HAP-1 (cell line): ENCODE measurements at regions not wholly inside any gene's neighbourhood (a gene's known extent, or its start where the extent isn't known, plus 50 kb on each side); places are given as distances from the start of the nearest gene placed in this dataset.

Experiments used
- DNase-seq, 2 experiments: peaks; one replicate each; pipeline ENCODE4 v3.0.0-alpha.2; 2016 to 2020; ENCODE audit warnings: low spot score in 2 of 2
- H3K27me3 ChIP-seq: fragments of 250-450 bp; sonication (Bioruptor Pico); 2 replicates; pipeline ENCODE4 v1.5.1; 2020; ENCODE audit warnings: low read depth, mild to moderate bottlenecking, moderate library complexity
- H3K36me3 ChIP-seq: fragments of 250-450 bp; sonication (Bioruptor Pico); replicated peaks from 2 replicates; pipeline ENCODE4 v1.5.1; 2020; ENCODE audit warnings: mild to moderate bottlenecking
- H3K4me1 ChIP-seq: fragments of 250-450 bp; sonication (Bioruptor Pico); 2 replicates; pipeline ENCODE4 v1.5.1; 2020; ENCODE audit warnings: mild to moderate bottlenecking
- H3K4me3 ChIP-seq: fragments of 250-450 bp; sonication (Bioruptor Pico); 2 replicates; pipeline ENCODE4 v1.5.1; 2020; ENCODE audit warnings: mild to moderate bottlenecking, moderate library complexity
- H3K9me3 ChIP-seq: fragments of 250-450 bp; sonication (Bioruptor Pico); 2 replicates; pipeline ENCODE4 v1.5.1; 2020; ENCODE audit warnings: mild to moderate bottlenecking, moderate library complexity
- in situ Hi-C: fragments of 300-500 bp; cut with MboI; formaldehyde crosslinking; loops from 3 replicates; pipeline ENCODE4 v1.14.3; 2020; ENCODE audit warnings: low sequenced_read_pairs, inconsistent platforms, mixed read lengths

DNA sequence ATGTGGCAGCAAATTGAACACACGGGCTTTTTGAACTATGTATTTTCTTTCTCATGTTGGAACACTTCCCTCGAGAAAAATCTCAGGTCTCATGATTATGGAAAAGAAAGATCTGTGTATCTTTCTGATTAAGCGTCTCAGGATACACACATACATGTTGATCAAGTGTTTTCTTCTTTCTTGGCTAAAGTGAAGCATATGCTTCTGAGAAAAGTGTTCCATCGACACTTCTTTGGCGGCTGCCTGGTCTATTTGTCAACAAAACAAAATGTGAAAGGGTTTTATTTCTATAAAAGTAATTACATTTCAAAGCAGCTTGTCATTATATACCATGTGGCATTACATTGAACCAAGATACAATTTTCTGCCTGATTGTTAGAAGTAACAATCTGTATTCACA is 157.5 kb downstream of the DLEU7 start:
- H3K36me3 ChIP-seq: no peaks in the 10 kb centered on the region
- no peaks in the 10 kb centered on the region for H3K27me3 ChIP-seq
- peaks cover 10% of the 10 kb centered on the region for H3K4me1 ChIP-seq
- no peaks in the 10 kb centered on the region for H3K9me3 ChIP-seq
- in situ Hi-C loops: no loop called here
- no peak overlapping the region for H3K4me3 ChIP-seq
- DNase-seq: no peak

DNA sequence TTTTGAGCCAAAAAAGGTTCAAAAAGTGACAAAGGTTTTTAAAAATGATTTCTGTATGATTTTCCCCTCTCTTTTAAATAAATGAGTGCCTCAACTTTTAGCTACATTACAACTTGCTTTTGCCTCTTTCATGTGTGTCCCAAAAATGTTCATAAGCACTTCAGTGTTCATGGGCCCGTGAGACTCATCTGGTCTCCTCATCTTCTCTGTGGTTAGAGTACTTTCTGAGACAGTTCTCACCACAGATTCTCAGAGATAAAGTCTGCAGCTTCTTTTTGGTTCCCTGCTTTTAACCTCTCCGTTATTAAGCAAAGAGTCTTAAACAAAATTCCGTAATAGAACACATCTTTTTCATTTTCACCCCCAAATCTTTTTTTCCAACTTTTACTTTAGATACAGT is 156.9 kb downstream of the DLEU7 start:
- H3K9me3 ChIP-seq: no peaks in the 10 kb centered on the region
- no peak for DNase-seq
- in situ Hi-C loops: no loop called here

DNA sequence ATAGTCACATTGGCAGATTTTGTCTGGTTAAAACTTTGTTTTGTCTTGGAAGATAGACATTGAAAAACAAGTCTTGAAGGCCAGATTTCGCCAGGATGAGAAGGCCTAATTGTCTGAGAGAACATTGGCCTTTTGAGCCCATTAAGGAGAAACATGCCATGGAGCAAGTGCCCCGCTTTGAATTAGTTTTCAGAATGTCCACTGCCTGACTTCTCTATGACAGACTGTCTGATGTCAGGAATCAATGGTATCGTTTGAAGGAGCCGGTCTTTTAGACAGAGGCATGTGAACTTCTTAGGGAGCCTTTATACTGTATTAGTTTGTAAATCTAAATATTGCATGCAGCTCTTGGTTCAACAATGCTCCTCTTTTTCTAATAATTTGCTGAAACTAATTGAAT is 155.9 kb downstream of the DLEU7 start:
- in situ Hi-C loops: no loop called here
- Histone ChIP-seq H3K4me1 (peaks cover 10% of the 10 kb centered on the region), H3K27me3 (no peaks in the 10 kb centered on the region), H3K4me3 (no peak overlapping the region), H3K36me3 (no peaks in the 10 kb centered on the region), H3K9me3 (no peaks in the 10 kb centered on the region)
- DNase-seq: no peak

More for the DNA sequence above, 156.9 kb downstream of the DLEU7 start:
- Histone ChIP-seq H3K4me3 (no peak overlapping the region), H3K36me3 (no peaks in the 10 kb centered on the region), H3K4me1 (peaks cover 10% of the 10 kb centered on the region), H3K27me3 (no peaks in the 10 kb centered on the region)

DNA sequence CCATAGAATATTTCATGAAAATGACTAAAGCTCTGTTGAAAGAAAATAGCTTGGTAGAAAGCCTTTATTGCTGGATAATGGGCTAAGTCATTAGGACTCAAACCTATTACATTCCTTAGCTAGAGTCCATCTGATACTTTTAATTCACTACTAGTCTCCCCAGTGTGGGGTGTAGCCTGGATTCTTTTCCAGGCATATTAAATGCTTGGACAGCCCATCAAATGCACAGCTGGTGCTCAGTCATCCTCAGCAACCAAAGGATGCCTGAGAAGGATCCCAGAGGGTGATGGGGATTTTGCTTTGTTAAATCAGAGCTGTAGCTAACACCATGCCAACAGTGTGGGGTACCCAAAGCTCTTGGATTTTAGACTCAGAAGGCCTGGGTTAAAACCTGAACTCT is 153.5 kb downstream of the DLEU7 start:
- Histone ChIP-seq H3K9me3 (no peaks in the 10 kb centered on the region), H3K4me1 (peaks cover 10% of the 10 kb centered on the region), H3K27me3 (no peaks in the 10 kb centered on the region), H3K36me3 (no peaks in the 10 kb centered on the region), H3K4me3 (no peak overlapping the region)
- no peak for DNase-seq
- in situ Hi-C loops: no loop called here

DNA sequence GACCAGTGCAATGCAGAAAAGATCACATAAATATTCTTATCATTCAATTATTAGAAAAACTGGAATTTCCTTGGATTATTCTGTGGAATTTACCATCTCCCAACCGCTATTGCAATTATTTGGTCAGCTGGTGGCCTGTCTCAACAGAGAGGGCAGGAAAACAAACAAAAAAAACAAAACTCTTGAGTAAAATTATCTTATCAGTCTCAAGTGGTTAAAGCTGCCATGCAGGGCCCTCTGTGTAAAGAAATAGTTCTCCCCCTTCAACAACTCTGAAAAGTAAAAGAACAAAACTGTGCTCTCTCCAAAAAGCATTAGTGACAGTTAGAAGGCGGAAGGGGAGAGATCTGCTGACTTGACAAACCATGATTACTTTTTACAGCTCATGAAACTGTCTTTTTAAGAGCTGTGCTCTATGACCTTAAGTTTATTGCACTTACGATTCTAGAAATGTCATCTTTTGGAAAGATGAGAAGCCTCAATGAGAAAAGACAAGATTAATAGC is 152.3 kb downstream of the DLEU7 start:
- peaks cover under 1% of the 10 kb centered on the region for H3K4me1 ChIP-seq
- in situ Hi-C loops: no loop called here
- DNase-seq: no peak
- no peaks in the 10 kb centered on the region for H3K36me3 ChIP-seq
- H3K27me3 ChIP-seq: no peaks in the 10 kb centered on the region
- H3K9me3 ChIP-seq: no peaks in the 10 kb centered on the region; the same call in 1 of the 2 replicates
- H3K4me3 ChIP-seq: no peak overlapping the region

DNA sequence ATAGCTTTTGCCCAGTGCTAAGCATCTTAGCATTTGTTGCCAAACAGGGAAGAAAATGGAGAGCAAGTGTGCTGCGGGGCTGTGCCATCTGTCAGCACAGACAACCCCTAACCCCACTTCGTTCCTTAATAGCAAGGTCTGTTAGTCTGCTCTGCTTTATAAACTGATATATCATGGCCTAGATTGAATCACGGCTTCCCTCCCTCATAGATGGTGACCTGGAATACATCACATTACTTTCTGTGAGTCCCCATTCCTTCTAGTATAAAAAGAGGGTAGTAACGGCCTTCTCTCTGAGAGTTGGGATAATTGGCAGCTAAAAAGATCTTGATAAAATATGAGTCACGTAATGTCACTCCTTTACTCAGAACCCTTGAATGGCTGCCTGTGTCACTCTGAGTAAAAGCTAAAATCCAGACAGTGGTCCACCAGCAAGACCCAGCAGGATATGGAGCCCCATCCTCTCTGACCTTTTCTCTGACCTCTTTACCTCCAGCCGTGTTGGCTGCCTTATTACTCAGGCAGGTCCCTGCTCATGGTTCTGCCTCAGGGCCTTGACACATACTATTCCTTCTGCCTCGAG is 151.7 kb downstream of the DLEU7 start:
- in situ Hi-C loops: no loop called here
- no peaks in the 10 kb centered on the region for H3K36me3 ChIP-seq
- no peak overlapping the region for H3K4me3 ChIP-seq
- no peaks in the 10 kb centered on the region; the same call in 1 of the 2 replicates for H3K9me3 ChIP-seq
- no peaks in the 10 kb centered on the region for H3K27me3 ChIP-seq
- no peaks in the 10 kb centered on the region for H3K4me1 ChIP-seq
- DNase-seq: no peak

DNA sequence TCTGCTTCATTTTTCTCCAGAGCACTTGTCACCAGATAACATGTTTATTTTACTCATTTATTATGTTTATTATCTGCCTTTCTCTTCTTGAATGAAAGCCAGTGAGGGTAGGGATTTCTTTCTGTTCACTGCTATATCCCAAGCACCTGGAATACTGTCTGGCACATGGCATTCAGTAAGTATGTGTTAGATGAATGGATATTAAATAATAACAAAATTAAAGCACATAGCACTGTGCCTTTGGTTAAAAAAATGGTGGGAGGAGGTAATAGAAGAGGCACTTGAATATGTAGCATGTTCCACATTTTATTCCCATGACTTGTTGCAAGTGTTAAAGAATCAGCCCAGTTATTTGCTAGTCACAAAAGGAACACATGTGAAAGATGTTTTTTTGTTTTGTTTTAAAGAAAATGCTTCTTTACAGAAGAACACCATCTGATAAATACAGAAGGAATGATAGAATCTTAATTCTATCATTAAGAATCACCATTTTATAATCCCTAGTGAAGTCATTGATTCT is 151.0 kb downstream of the DLEU7 start:
- in situ Hi-C loops: no loop called here
- no peak for DNase-seq
- Histone ChIP-seq H3K9me3 (no peaks in the 10 kb centered on the region; the same call in 1 of the 2 replicates), H3K27me3 (no peaks in the 10 kb centered on the region), H3K4me3 (no peak overlapping the region), H3K36me3 (no peaks in the 10 kb centered on the region), H3K4me1 (no peaks in the 10 kb centered on the region)

DNA sequence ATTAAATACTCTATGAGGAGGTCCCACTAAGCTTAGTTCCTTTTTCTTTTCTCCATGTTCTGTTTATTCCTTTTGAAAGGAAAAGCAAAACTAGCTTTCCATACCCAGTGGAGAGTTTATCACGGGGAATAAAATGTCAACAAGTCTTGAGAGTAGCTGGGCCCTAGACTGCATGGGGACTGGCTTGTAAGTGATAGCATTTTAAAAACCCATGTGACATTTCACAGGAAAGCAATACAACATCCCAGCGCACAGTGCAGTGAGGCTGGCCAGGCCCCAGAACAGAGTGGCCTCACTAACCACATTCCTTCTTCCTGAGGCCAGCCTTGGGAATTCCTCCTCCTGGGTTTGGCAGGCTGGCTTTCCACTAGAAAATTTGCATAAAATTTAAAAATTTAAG is 149.8 kb downstream of the DLEU7 start:
- Histone ChIP-seq H3K4me3 (no peak overlapping the region), H3K27me3 (no peaks in the 10 kb centered on the region), H3K9me3 (no peaks in the 10 kb centered on the region; the same call in 1 of the 2 replicates), H3K36me3 (no peaks in the 10 kb centered on the region), H3K4me1 (no peaks in the 10 kb centered on the region)
- no peak for DNase-seq
- in situ Hi-C loops: no loop called here

DNA sequence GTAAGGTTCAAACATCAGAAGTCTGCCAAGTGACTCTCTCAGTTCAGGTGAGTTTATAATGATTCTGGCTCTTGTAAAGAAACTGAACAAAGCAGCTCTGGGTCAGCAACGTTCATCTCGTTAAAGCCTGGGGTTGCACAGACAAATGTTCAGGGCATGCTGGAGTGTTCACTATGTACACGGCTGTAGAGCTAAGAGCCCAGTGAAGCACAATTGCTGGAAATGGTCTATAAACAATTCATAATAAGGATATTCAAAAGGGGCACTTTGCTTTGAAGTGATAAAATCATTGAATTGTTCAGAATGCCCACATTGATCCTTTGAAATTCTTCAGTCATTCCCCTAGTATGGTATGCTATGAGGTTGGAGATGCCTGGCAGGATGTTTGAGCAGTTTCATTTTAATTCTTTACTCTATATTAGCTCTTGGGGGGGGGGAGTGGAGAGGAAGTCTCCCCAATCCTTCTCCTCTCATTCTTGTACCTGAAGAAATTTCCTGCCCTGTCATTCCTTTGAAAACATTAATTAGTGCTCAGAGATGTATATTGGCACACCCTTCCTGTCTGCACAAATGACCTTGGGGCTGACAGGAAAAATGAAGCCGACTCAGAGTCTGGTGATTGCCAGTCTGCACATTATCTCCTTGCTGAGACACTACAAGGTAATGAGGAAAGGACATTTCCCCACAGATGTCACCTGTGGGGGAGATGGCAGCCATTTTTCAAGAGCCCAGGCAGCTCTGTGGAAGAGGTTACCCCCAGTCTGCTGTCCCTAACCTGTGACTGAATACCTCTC is 145.5 kb downstream of the DLEU7 start:
- H3K27me3 ChIP-seq: no peaks in the 10 kb centered on the region
- no peak overlapping the region for H3K4me3 ChIP-seq
- H3K9me3 ChIP-seq: no peaks in the 10 kb centered on the region; the same call in 1 of the 2 replicates
- no peak for DNase-seq
- in situ Hi-C loops: no loop called here
- H3K36me3 ChIP-seq: no peaks in the 10 kb centered on the region
- H3K4me1 ChIP-seq: no peaks in the 10 kb centered on the region

DNA sequence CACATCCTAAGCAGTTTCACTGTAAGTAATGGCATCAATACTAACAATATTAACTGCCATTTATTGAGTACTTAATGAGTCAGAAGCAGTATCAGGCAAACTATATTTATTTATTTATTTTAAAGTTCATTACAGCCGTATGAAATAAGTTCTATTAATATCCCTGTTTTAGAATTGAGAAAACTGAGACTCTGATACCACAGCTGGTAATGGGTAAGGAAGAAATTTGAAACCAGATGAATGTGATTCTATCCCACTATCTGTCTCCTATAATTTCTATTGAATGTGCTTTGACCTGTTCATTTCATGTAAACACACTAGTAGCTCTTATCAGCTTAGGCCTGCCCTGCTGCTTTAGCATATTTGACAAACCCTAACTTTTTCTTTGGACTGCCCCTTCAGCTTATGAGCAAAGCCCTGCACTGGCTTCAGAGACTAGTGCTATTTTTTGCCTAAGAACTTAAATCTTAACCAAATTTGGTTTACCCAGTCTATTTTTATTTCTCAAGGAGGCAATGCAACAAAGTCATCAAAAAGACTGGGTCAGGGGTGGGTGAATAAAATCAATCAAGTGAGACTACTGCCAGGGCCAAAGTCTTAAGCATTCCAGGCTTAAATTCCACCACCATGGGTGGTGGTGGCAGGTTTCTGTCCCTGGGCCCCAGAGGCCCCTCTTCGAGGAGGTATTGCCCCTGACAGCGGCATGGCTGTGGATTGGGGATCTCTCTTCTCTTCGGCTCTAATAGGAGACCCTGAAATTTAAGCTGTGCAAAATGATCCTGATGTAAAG is 143.4 kb downstream of the DLEU7 start:
- DNase-seq: no peak

DNA sequence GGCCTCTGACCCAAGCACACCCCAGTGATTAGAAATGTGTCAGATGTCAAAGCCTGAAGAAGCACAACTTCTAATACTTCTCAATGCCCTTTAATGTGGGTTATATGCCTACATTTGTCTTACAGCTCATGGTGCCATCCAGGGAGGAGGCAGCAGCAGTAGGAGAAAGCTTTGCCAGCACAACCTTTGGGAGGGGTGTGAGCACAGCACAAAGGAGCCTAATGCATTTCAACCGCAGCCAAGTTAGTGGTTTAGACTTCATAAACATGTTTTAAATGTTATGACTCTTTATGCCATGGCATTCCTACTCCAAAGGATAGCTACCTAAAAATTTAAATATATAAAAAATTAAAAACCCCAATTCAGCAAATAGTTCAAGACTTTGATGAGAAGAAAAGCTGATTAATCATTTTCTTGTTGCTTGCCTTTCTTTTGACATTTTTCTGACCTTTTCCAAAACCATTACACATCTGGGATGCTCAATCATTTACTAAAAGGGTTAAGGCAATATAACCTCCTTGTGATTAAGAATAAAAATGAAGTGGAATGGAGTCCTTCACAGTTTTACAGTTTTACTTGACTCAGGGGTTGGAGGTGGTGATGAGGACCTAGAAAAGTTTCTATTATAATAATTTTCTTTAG is 142.7 kb downstream of the DLEU7 start:
- Histone ChIP-seq H3K4me3 (no peak overlapping the region), H3K27me3 (no peaks in the 10 kb centered on the region), H3K36me3 (no peaks in the 10 kb centered on the region), H3K4me1 (no peaks in the 10 kb centered on the region), H3K9me3 (no peaks in the 10 kb centered on the region; the same call in 1 of the 2 replicates)
- in situ Hi-C loops: no loop called here
- DNase-seq: no peak

More for the DNA sequence above, 143.4 kb downstream of the DLEU7 start:
- in situ Hi-C loops: no loop called here
- Histone ChIP-seq H3K27me3 (no peaks in the 10 kb centered on the region), H3K4me1 (no peaks in the 10 kb centered on the region), H3K36me3 (no peaks in the 10 kb centered on the region), H3K9me3 (no peaks in the 10 kb centered on the region; the same call in 1 of the 2 replicates), H3K4me3 (no peak overlapping the region)

DNA sequence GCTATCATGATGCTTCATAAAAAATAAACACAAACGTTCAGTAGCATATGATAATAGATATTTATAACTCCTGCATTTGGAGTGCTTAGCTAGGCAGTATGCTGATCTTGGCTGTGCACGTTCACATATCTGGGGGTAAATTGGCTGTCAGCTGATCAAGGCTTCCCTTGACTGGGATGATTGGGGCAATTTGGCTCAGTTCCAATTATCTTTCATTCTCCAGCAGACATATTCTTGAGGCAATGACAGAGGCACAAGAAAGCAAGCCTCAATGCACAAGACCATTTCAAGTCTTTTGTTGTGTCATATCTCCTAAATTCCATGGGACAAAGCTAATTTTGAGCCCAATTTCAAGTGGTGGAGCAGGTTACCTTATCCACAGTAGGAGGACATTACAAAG is 142.0 kb downstream of the DLEU7 start:
- no peak for DNase-seq
- Histone ChIP-seq H3K9me3 (no peaks in the 10 kb centered on the region), H3K27me3 (no peaks in the 10 kb centered on the region), H3K4me1 (no peaks in the 10 kb centered on the region), H3K36me3 (no peaks in the 10 kb centered on the region), H3K4me3 (no peak overlapping the region)
- in situ Hi-C loops: no loop called here

DNA sequence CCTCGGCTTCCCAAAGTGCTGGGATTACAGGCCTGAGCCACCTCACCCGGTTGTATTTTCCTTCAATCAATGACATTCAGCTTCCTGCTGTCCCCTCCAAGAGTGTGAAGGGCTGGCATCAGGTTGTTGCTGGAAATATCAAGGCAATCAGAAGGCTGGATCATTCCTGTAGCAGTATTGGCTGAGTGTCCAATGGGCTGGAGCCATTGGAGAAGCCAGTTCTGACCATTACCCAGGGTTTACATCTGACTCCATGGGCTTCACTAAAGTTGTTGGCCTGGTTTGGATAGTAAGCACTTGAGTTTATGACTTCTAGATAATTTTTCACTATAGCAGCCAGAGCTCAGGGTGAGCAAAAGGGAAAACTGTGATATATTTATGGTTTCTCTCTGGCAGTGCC is 137.0 kb downstream of the DLEU7 start:
- in situ Hi-C loops: no loop called here
- no peak overlapping the region for H3K4me3 ChIP-seq
- DNase-seq: no peak

More for the DNA sequence above, 137.0 kb downstream of the DLEU7 start:
- no peaks in the 10 kb centered on the region for H3K27me3 ChIP-seq
- no peaks in the 10 kb centered on the region for H3K4me1 ChIP-seq
- H3K9me3 ChIP-seq: no peaks in the 10 kb centered on the region
- no peaks in the 10 kb centered on the region for H3K36me3 ChIP-seq
